NB4 (cell line): ENCODE measurements at regions not wholly inside any gene's neighbourhood (a gene's known extent, or its start where the extent isn't known, plus 50 kb on each side); places are given as distances from the start of the nearest gene placed in this dataset.

Experiments
- CTCF ChIP-seq: IDR thresholded peaks from one replicate; pipeline ENCODE4 v1.5.1; 2012; ENCODE audit warnings: low read depth, low read length
- POLR2A ChIP-seq: IDR thresholded peaks from 2 replicates; pipeline ENCODE4 v1.6.1; 2011; ENCODE audit warnings: mild to moderate bottlenecking; ENCODE audit not compliant: insufficient read length; ENCODE audit errors: extremely low read depth

- TF ChIP-seq CTCF (no peak), POLR2A (no peak)
Observed at GRCh38 chr12:97924122-97924521, 461.5 kb downstream of the RMST start.
